ENCODE measurements at regions not wholly inside any gene's neighbourhood (a gene's known extent, or its start where the extent isn't known, plus 50 kb on each side); places are given as distances from the start of the nearest gene placed in this dataset.
"Not testable (repeated sequence)": the region's sequence is repeated elsewhere in the genome, so short reads cannot be mapped to it uniquely, and the experiment has no call there.

DNA sequence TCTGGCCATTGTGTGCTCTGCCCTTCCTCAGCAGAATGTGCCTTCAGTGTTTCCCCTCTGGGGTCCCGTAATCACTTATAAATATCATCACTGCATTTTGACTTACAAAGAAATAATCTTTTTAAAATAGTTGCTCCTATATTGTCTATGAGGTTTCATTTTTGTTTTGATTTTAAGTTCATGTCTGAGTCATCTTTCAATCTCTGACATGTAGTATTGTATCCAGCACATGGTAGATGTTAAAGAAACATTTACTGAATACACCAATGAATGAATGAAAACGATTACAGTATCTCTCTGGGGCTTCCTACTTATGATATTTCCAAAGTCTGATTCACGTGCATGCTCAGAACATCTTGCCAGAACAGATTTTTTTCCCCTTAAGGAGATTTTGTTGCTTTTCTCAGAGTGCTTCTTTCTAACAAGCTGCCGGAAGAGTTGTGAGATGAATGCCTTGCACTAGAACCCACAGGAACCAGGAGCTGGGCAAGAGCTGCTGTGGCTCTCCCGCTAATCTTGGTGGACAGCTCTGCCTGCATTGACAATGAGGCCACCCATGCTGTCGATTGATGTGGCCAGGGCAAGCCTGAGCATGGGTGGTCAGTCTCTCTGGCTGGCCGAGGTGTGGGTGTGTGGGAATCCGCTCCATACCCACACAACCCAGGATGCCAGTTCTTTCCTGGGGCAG lies 199.4 kb downstream of the CYRIA start:
- DNase-seq (ENCODE audit: low read depth, low spot score), result peak; percentile 26

DNA sequence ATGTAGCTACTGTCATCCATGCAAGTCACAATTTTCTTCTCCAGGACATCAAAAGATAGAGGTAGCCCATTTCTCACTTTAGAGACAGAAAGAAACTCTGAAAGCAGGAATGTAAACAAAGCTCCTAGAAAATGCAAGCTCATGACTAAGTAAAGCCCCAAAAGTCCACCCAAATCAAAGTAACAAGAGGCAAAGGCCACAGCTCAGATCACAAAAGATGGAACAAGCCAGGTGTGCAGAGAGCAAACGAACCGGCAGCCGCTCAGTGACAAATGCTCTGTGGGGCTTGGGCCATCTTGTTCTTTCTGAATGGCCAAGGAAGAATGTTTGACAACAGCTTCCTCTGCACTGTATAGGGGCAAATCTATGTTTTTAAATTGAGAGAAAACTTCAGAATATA lies 201.0 kb downstream of the CYRIA start:
- no peak for DNase-seq (ENCODE audit: low read depth, low spot score)

GRCh38 chr2:16462958-16463357 lies 202.7 kb downstream of the CYRIA start:
- DNase-seq (ENCODE audit: low read depth, low spot score), result peak; percentile 50

- no peak for DNase-seq (ENCODE audit: low read depth, low spot score)
Measured at GRCh38 chr2:16461672-16462071, 204.0 kb downstream of the CYRIA start.

- no peak for DNase-seq (ENCODE audit: low read depth, low spot score)
Measured at GRCh38 chr2:16459606-16460005, 206.0 kb downstream of the CYRIA start.

GRCh38 chr2:16454621-16455020 lies 211.0 kb downstream of the CYRIA start:
- DNase-seq (ENCODE audit: low read depth, low spot score), result no peak

DNA sequence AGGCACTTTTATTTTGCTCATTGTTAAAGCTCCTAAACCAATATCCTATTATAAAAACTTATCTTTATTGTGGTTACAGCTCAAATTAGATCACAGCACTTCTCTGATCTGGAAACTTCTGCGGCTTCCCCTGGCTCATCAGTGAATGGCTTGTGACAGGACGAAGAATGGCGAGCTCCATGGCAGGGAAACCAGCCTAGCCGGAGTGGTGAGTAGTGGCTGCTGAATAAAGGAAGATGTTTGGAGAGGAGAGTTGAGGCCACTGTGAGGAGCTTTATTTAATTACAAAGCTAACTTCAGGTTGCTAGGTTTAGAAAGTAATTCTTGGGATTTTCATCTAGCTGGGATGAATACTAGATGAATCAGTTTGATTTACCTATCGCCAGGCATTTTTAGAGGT lies 213.5 kb downstream of the CYRIA start:
- no peak for DNase-seq (ENCODE audit: low read depth, low spot score)

DNA sequence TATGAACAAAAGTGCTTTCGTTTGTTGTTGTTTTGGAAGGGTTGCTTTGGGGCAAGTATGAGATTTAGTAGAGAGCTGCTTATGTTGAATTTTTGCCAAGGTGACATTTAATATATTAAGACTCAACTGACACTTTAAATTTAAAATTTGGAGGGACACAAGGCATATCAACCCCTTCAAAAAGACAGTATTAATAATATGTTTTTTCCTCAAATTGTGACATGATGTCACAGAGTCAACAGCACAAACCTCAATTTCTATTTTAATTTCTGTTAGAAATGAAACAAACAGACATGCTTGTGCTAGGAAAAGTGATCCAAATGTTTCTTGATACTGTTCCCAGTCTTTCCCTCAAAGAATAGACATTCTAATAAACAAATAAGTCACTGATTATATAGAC lies 218.9 kb downstream of the CYRIA start:
- DNase-seq (ENCODE audit: low read depth, low spot score), result no peak

DNA sequence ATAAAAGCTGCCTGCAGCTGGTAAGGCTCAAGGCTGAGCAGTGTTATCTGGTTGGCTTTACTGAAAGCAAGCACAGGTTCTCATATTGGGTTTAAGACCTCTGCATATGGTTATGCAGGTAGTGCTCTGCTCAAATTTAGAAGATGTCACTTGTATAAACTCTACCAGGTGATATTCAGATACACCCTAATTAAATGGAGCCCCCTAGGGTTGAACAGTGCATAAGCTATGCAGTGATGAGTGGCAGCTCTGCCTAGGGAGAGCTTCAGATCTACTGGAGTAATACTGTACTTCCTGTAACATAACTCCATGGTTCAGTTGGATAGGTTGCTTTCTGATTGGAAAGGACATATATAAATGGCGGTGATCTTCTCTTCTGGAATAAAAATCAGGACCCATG lies 222.7 kb downstream of the CYRIA start:
- DNase-seq (ENCODE audit: low read depth, low spot score), result no peak

DNA sequence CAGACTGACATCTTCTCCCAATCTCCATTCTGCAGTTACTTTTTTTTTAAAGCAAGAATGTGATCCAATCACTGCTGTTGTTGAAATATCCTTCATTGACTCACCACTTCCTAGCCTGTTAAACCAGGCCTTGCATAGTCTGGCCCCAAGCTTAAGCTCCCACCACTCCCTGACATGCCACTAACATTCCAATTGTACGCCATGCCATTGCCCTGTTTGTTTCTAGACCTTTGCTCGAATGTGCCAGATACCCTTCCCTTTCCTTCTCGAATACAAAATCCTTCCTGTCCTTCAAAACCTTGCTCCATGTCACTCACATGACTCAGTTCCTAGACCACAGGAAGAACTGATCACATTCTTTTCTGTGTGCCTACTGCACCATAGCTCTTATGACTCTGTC lies 224.2 kb downstream of the CYRIA start:
- DNase-seq (ENCODE audit: low read depth, low spot score), result peak; percentile 5

DNA sequence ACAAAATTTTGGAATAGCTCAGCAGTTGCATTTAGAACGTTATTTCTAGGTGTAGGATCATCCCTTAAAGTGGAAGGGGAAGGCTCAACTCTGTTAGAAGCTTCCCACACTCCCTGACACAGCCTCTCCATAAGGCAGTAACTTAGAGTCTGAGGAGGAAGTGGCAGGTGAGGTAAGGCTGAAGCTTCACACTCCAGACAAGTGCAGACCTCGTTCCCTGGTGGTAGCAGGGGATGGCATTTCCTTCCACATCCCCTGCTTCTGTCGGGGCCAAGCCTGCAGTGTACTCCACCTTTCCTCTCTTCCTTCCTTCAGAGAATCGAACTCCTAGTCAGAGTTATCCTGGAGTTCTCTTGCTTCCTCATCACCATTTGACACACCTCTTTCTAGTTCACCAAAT lies 224.7 kb downstream of the CYRIA start:
- no peak for DNase-seq (ENCODE audit: low read depth, low spot score)

GRCh38 chr2:16438613-16439321 lies 226.9 kb downstream of the CYRIA start:
- no peak for DNase-seq (ENCODE audit: low read depth, low spot score)

- DNase-seq (ENCODE audit: low read depth, low spot score), result no peak
Measured at GRCh38 chr2:16437189-16437588, 228.4 kb downstream of the CYRIA start.

DNA sequence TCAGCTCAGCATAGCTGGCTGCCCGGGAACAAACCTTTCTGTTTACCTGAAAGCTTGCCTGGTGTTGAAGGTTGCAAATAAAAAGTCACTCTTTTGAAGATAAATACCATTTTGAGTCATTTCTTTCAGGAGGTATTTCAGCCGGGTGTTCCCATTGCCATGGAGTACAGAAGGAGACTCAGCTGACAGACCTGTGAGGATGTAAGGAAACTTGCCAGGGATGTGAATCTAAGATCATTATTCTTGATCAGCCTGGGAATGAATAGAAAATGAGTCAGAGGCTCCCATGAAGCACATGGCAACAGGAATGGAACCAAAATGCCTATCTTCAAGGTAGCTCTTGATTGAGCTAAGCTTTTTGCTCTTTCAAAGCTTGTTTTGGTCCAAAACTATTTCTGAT lies 231.2 kb downstream of the CYRIA start:
- DNase-seq (ENCODE audit: low read depth, low spot score), result peak; percentile 53

DNA sequence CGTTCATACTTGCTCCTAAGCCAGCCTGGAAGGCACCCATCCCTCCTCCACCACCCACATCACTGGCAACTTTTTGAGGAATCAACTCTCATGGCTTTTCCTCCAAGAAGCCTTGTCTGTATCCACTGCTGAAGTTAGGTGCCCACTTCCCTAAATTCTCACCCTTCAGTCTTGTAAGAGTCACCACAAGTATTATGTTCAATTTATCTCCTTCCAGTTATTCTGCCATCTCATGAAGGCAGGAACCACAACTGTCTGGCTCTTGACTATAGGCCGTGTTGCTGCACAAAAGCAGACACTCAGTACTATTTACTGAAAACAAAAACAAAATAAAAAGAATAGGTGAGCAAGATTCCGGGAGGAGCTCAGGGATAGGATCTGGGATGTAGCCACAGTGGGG lies 234.8 kb downstream of the CYRIA start:
- no peak for DNase-seq (ENCODE audit: low read depth, low spot score)

GRCh38 chr2:16429431-16430145 lies 236.0 kb downstream of the CYRIA start:
- DNase-seq (ENCODE audit: low read depth, low spot score), result no peak

DNA sequence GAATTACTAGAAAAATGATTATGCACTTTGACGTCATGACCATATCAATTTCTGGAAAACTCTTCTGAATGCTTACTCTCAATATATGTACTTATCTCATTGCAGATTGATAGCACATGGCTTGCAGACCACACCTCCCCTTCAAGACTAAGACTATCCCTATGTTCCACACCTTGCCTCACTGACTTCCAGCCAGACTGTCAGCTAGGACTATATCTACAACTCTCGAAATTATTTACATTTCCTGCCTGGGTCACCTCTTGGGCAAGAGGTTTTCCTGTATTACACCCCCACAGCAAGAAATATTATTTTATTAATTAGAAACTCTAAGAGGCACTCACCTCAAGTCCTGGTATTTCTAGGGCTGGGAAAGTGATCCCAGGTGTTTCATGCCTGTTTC lies 236.6 kb downstream of the CYRIA start:
- DNase-seq (ENCODE audit: low read depth, low spot score), result no peak

DNA sequence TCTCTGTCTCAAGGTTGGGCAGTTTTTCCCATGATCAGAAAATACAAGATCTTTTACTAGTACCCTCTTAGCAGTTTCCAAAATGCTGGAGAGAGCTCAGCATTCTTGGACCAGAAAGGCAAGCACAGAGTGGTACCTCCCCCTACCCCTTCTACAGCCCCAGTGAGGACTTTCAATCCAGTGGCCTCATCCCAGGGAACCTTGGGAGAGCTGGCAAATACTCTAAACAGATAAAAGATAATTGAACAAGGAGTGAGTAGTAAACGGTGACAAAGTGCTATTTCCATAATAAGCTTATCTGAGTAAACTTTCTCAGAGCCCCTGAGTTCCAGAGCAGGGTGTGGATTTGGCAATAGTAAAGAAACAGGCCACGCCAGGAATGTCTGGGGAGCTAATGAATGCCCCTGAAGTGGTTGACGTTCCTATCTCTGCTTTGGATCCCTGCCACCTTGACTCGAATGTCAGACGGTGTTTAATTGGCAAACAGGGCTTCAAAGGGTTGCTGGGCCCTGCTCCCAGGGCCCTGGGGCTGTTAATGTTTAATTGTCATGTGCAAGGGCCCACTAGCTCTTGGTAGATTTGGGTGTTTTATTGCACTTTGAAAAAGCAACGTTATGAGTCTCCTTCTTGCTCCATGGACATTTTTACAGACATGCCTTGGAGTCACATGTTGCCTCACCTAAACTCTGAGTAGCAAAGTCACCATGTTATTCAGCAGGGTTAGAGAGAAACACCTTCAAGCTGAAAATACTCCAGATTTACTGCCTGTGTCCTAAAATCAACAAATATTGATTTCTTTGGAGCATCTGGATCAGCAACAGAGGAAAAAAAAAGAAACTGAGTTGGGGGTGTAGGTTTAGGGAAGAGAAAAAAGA lies 239.9 kb downstream of the CYRIA start:
- DNase-seq (ENCODE audit: low read depth, low spot score), result peak; percentile 95

- DNase-seq (ENCODE audit: low read depth, low spot score), result no peak
Measured at GRCh38 chr2:16420421-16420820, 245.2 kb downstream of the CYRIA start.

DNA sequence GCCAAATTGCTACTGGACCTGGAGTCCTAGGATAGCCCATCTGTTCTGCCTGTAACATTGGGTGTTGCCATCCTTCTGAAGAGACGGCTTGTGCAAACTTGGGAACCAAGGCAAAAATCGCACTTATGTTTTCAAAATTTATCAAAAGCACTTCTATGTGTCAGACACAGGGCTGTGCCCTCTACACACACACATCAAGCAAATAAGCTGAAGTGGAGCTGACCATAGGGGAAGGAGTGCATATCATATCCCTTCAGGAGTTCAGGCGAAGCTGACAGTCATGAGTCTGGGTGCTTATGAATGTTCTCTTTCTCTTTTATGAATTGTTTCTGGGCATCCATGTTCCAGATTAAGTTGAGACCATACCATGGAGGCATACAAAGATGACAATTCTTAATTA lies 247.9 kb downstream of the CYRIA start:
- DNase-seq (ENCODE audit: low read depth, low spot score), result no peak

- DNase-seq (ENCODE audit: low read depth, low spot score), result no peak
Measured at GRCh38 chr2:16416651-16417050, 249.0 kb downstream of the CYRIA start.

DNA sequence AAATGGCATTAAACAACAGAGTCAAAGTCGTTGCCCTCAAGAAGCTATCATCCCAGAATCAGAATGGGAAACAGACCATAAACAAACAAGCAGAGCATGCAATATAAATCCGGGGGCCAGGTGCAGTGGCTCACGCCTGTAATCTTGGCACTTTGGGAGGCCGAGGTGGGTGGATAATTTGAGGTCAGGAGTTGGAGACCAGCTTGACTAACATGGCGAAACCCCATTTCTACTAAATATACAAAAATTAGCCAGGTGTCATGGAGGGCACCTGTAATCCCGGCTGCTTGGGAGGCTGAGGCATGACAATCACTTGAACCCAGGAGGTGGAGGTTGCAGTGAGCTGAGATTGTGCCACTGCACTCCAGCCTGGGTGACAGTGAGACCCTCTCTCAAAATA lies 249.8 kb downstream of the CYRIA start:
- not testable (repeated sequence) for DNase-seq (ENCODE audit: low read depth, low spot score)

Data from astrocyte of the hippocampus (primary cell).